ENCODE measurements at regions not wholly inside any gene's neighbourhood (a gene's known extent, or its start where the extent isn't known, plus 50 kb on each side); places are given as distances from the start of the nearest gene placed in this dataset.
A peak's percentile ranks its signal among the peaks of the same experiment; 100 is the strongest.

DNA sequence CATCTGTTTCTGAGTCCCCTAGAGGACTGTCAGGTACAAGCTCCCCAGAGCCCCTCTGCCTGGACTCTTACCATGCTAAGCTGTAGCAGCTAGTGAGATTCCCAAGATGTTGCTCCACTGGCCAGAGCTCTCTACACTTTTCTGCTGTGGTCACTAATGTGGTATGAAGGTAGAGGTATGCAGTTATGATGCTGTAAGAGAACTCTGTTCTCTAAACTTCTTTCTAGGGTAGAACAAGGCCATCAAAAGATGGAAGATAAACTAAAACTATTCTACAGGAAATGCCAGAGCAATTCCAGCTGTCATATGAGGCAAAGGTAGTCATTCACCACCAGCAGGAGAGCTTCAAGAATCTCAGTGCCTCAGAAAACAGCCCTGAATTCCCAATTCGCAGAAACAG is 517.4 kb upstream of the ARRDC4 start:
- ATAC-seq (ENCODE audit: low read depth) (no peak), DNase-seq (ENCODE audit: low spot score) (no peak)
- peaks cover 11% of the 10 kb centered on the region for H3K27me3 ChIP-seq (ENCODE audit: insufficient read depth, poor library complexity, severe bottlenecking)
- no peaks in the 10 kb centered on the region for H3K9me3 ChIP-seq (ENCODE audit: severe bottlenecking)
- H3K4me1 ChIP-seq (ENCODE audit: insufficient read depth, poor library complexity, severe bottlenecking): no peaks in the 10 kb centered on the region
- TF ChIP-seq, protein P1, sequence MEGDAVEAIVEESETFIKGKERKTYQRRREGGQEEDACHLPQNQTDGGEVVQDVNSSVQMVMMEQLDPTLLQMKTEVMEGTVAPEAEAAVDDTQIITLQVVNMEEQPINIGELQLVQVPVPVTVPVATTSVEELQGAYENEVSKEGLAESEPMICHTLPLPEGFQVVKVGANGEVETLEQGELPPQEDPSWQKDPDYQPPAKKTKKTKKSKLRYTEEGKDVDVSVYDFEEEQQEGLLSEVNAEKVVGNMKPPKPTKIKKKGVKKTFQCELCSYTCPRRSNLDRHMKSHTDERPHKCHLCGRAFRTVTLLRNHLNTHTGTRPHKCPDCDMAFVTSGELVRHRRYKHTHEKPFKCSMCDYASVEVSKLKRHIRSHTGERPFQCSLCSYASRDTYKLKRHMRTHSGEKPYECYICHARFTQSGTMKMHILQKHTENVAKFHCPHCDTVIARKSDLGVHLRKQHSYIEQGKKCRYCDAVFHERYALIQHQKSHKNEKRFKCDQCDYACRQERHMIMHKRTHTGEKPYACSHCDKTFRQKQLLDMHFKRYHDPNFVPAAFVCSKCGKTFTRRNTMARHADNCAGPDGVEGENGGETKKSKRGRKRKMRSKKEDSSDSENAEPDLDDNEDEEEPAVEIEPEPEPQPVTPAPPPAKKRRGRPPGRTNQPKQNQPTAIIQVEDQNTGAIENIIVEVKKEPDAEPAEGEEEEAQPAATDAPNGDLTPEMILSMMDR (IDR thresholded peaks at IDR 0.05; ENCODE audit: poor library complexity, severe bottlenecking): no peak
- no peak overlapping the region for H3K4me3 ChIP-seq (ENCODE audit: severe bottlenecking)
- H3K27ac ChIP-seq (ENCODE audit: poor library complexity, severe bottlenecking): no peak overlapping the region
- H3K36me3 ChIP-seq (ENCODE audit: low read depth): no peaks in the 10 kb centered on the region

DNA sequence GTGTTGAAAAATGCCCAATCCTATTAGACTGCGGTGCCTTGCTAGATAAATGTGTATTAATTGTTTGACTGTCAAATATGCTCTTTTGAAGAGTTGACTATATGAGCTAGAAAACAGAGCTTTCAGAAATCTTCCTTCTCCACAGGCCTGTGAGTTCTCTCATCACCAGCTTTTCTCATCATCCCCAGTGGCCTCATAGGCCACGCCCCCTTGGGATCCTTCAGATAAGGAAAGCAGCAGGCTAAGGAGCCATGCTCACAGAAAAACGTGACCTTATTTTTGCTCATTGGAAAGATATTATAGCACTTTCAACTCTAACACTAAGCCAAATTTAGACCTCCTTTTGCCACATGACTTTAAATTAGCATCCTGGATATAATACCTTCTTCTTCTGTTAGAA is 514.4 kb upstream of the ARRDC4 start:
- Histone ChIP-seq H3K27ac (ENCODE audit: poor library complexity, severe bottlenecking) (no peak overlapping the region), H3K4me3 (ENCODE audit: severe bottlenecking) (no peak overlapping the region), H3K36me3 (ENCODE audit: low read depth) (no peaks in the 10 kb centered on the region), H3K4me1 (ENCODE audit: insufficient read depth, poor library complexity, severe bottlenecking) (no peaks in the 10 kb centered on the region), H3K9me3 (ENCODE audit: severe bottlenecking) (no peaks in the 10 kb centered on the region), H3K27me3 (ENCODE audit: insufficient read depth, poor library complexity, severe bottlenecking) (peaks cover 11% of the 10 kb centered on the region)
- DNase-seq (ENCODE audit: low spot score) (no peak), ATAC-seq (ENCODE audit: low read depth) (no peak)
- TF ChIP-seq, protein P1 (IDR thresholded peaks at IDR 0.05; ENCODE audit: poor library complexity, severe bottlenecking): no peak

DNA sequence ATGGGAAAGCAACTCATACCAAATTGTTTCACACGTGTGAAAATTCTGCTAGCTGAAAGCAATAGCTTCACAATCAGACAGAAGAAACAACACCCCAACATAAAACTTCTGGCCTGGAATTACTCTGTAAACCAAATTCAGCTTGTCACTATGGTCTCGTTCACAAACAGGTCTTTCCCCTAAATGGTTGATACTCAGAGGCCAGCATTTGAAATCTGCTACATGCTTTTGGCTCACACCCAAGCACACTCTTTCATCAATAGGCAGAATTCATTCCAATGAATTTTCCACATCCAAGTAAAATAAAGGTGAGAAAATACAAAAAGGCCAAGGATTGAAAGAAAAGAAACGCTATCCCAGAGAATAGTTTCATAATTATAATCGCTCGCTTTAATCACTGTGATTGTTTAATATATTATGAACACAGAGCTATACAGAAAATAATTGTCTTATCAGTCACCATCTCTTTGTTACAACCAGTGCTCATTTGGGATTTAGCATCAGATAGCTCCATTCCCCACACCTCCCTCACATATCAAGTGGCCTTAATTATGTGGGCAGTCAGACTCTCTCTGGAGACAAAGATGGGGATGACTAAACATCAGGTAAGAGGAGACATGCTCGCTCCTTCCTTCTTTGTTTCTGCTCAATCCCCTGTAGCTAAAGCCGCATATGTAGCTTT is 503.8 kb upstream of the ARRDC4 start:
- no peaks in the 10 kb centered on the region for H3K4me1 ChIP-seq (ENCODE audit: insufficient read depth, poor library complexity, severe bottlenecking)
- H3K36me3 ChIP-seq (ENCODE audit: low read depth): no peaks in the 10 kb centered on the region
- no peak overlapping the region for H3K27ac ChIP-seq (ENCODE audit: poor library complexity, severe bottlenecking)
- ATAC-seq (ENCODE audit: low read depth) (no peak), DNase-seq (ENCODE audit: low spot score) (no peak)
- H3K9me3 ChIP-seq (ENCODE audit: severe bottlenecking): no peaks in the 10 kb centered on the region
- TF ChIP-seq, protein P1 (IDR thresholded peaks at IDR 0.05; ENCODE audit: poor library complexity, severe bottlenecking): no peak
- peaks cover 18% of the 10 kb centered on the region for H3K27me3 ChIP-seq (ENCODE audit: insufficient read depth, poor library complexity, severe bottlenecking)
- no peak overlapping the region for H3K4me3 ChIP-seq (ENCODE audit: severe bottlenecking)

DNA sequence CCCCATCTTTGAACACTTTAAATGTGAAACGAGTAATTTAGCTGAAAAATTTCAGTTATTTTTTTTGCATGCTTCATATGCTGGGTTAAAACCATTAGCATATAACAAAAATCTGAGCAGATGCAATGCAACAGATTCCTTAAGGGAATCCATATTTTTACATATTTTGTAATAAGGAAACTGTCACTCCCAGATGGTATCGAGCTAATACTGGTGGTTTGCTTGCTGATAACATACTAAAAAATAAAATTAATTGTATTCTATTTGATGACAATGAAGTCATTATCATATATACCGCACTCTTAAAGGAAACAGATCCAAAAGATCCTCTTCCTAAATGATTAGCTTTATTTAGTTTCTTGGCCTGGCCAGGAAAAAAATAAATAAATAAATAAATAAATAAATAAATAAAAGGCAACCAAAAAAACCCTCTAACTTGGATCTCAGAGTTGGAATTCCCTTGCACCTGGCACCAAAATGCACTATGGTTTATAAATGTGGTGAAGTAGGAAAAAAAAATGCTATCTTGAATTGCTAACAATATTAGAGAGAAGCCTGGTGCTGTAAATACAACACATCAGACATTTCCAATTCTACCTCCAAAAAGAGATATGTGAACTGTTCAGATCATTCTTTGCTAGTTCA is 503.2 kb upstream of the ARRDC4 start:
- no peak overlapping the region for H3K27ac ChIP-seq (ENCODE audit: poor library complexity, severe bottlenecking)
- TF ChIP-seq, protein P1 (IDR thresholded peaks at IDR 0.05; ENCODE audit: poor library complexity, severe bottlenecking): no peak
- ATAC-seq (ENCODE audit: low read depth) (no peak), DNase-seq (ENCODE audit: low spot score) (no peak)
- H3K9me3 ChIP-seq (ENCODE audit: severe bottlenecking): no peaks in the 10 kb centered on the region
- H3K4me3 ChIP-seq (ENCODE audit: severe bottlenecking): no peak overlapping the region
- peaks cover 25% of the 10 kb centered on the region for H3K27me3 ChIP-seq (ENCODE audit: insufficient read depth, poor library complexity, severe bottlenecking)
- H3K4me1 ChIP-seq (ENCODE audit: insufficient read depth, poor library complexity, severe bottlenecking): no peaks in the 10 kb centered on the region
- no peaks in the 10 kb centered on the region for H3K36me3 ChIP-seq (ENCODE audit: low read depth)

DNA sequence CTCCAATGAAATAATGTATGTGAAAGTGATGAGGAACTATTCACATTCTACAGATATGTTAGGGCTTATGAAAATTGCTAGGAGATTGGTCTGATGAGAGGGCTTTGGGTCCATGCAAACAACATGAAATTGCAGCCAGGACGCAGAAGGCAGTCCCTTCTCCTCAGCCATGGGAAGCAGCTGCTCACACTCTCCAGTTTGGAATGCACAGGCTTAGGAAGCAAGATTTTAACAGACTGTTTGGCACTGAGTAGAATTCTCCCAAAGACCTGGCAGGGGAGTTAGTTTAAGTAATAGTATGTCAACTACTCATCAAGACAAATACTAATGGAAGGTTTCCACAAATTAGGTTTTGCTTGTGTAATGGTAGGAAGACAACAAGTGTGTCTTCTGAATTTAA is 500.7 kb upstream of the ARRDC4 start:
- Histone ChIP-seq H3K9me3 (ENCODE audit: severe bottlenecking) (no peaks in the 10 kb centered on the region), H3K27ac (ENCODE audit: poor library complexity, severe bottlenecking) (no peak overlapping the region), H3K27me3 (ENCODE audit: insufficient read depth, poor library complexity, severe bottlenecking) (peaks cover 32% of the 10 kb centered on the region), H3K4me3 (ENCODE audit: severe bottlenecking) (no peak overlapping the region), H3K4me1 (ENCODE audit: insufficient read depth, poor library complexity, severe bottlenecking) (no peaks in the 10 kb centered on the region), H3K36me3 (ENCODE audit: low read depth) (no peaks in the 10 kb centered on the region)
- TF ChIP-seq, protein P1 (IDR thresholded peaks at IDR 0.05; ENCODE audit: poor library complexity, severe bottlenecking): no peak
- DNase-seq (ENCODE audit: low spot score): no peak
- ATAC-seq (ENCODE audit: low read depth): peak; percentile 35; the same call in 1 of the 3 replicates
